HG03521 (cell line): ENCODE measurements at regions not wholly inside any gene's neighbourhood (a gene's known extent, or its start where the extent isn't known, plus 50 kb on each side); places are given as distances from the start of the nearest gene placed in this dataset.
"Not testable (repeated sequence)": the region's sequence is repeated elsewhere in the genome, so short reads cannot be mapped to it uniquely, and the experiment has no call there.

ENCODE experiments used
- ATAC-seq: cut with Tn5 transposase; IDR thresholded peaks from one replicate; pipeline ENCODE4 v1.9.1; 2021; ENCODE audit warnings: mild to moderate bottlenecking, moderate library complexity; ENCODE audit not compliant: unreplicated experiment

GRCh38 chr2:83016343-83017110 lies 1442.6 kb downstream of the SUCLG1 start:
- ATAC-seq = no peak

GRCh38 chr2:83015900-83016299 lies 1443.2 kb downstream of the SUCLG1 start:
- ATAC-seq = no peak

- no peak for ATAC-seq
Observed at GRCh38 chr2:83015035-83015715, 1443.9 kb downstream of the SUCLG1 start.

- no peak for ATAC-seq
Observed at GRCh38 chr2:83014462-83014861, 1444.6 kb downstream of the SUCLG1 start.

- ATAC-seq = no peak
Observed at GRCh38 chr2:83006961-83007360, 1452.1 kb downstream of the SUCLG1 start.

GRCh38 chr2:83003555-83003954 lies 1455.5 kb downstream of the SUCLG1 start:
- no peak for ATAC-seq

GRCh38 chr2:83002706-83003105 lies 1456.4 kb downstream of the SUCLG1 start:
- ATAC-seq = no peak

- ATAC-seq = no peak
Observed at GRCh38 chr2:82998781-82999180, 1460.3 kb downstream of the SUCLG1 start.

- no peak for ATAC-seq
Observed at GRCh38 chr2:82996217-82996616, 1462.9 kb downstream of the SUCLG1 start.

- no peak for ATAC-seq
Observed at GRCh38 chr2:82994151-82994550, 1464.9 kb downstream of the SUCLG1 start.

- no peak for ATAC-seq
Observed at GRCh38 chr2:82993609-82994008, 1465.5 kb downstream of the SUCLG1 start.

GRCh38 chr2:82992968-82993367 lies 1466.1 kb downstream of the SUCLG1 start:
- no peak for ATAC-seq

GRCh38 chr2:82987706-82988105 lies 1471.4 kb downstream of the SUCLG1 start:
- not testable (repeated sequence) for ATAC-seq

GRCh38 chr2:82986899-82987298 lies 1472.2 kb downstream of the SUCLG1 start:
- no peak for ATAC-seq

- ATAC-seq = no peak
Observed at GRCh38 chr2:82985572-82986197, 1473.4 kb downstream of the SUCLG1 start.

GRCh38 chr2:82968358-82968757 lies 1490.7 kb downstream of the SUCLG1 start:
- ATAC-seq = no peak

GRCh38 chr2:82964341-82964740 lies 1494.7 kb downstream of the SUCLG1 start:
- no peak for ATAC-seq

- no peak for ATAC-seq
Observed at GRCh38 chr2:82959727-82960126, 1499.4 kb downstream of the SUCLG1 start.

GRCh38 chr2:82954868-82955267 lies 1504.2 kb downstream of the SUCLG1 start:
- ATAC-seq = no peak

GRCh38 chr2:82939211-82939610 lies 1519.9 kb downstream of the SUCLG1 start:
- ATAC-seq = no peak

- ATAC-seq = not testable (repeated sequence)
Observed at GRCh38 chr2:82938321-82938845, 1520.7 kb downstream of the SUCLG1 start.

GRCh38 chr2:82913566-82913965 lies 1545.5 kb downstream of the SUCLG1 start:
- no peak for ATAC-seq
